ENCODE measurements at regions not wholly inside any gene's neighbourhood (a gene's known extent, or its start where the extent isn't known, plus 50 kb on each side); places are given as distances from the start of the nearest gene placed in this dataset.

DNA sequence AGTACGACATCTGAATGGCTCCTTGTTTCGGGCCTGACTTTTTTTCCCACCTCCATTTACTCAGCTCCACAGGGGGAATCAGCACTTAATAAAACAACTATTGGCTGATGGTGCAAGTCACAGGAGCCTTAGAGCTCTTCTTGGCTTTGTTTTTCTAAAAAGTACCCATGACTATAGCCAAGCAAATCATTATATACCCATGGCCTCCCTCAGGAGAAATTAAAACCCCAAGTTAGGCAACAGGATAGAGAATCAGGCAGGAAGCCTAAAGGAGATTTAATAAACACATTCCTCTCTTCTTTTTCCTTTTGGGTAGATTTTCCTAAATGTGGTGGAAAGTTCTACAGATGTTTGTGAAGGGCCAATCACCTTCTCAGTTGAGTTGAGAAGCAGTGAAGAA is 91.9 kb upstream of the RBPJ start:
- Histone ChIP-seq H3K27me3 (no peaks in the 10 kb centered on the region), H3K4me3 (no peak overlapping the region), H3K9me3 (replicated peaks in 1 of 3) (no peaks in the 10 kb centered on the region), H3K36me3 (replicated peaks in 1 of 2) (no peaks in the 10 kb centered on the region), H3K4me1 (replicated peaks in 1 of 2) (no peaks in the 10 kb centered on the region), H3K27ac (no peak overlapping the region)
- TF ChIP-seq POLR2A (IDR thresholded peaks at IDR 0.05) (no peak), CTCF (IDR thresholded peaks at IDR 0.05) (no peak)
- intact Hi-C loops (cut with DNase I): no loop called here
- DNase-seq: no peak
- 77 to 94% (median 86%) methylated on average over 2 of the region's 2 CpGs for WGBS, 4 donors

DNA sequence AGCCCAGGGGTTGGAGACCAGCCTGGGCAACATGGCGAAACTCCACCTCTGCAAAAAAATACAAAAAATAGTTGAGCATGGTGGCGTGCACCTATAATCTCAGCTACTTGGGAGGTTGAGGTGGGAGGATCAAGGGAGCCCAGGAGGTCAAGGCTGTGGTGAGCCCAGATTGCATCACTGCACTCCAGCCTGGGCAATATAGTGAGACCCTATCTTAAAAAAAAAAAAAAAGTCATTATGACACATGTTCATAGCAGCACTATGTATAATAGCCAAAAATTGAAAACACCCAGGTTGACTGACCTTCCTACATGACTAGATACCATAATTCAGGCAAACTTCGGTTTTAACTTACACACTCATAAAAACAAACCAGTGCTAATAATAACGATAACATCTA is 90.8 kb upstream of the RBPJ start:
- H3K27me3 ChIP-seq: no peaks in the 10 kb centered on the region
- H3K36me3 ChIP-seq (replicated peaks in 1 of 2): no peaks in the 10 kb centered on the region
- intact Hi-C loops (cut with DNase I): no loop called here
- no peak overlapping the region for H3K27ac ChIP-seq
- 79 to 87% (median 83%) methylated on average over 4 of the region's 4 CpGs for WGBS, 4 donors
- DNase-seq: no peak
- H3K4me3 ChIP-seq: no peak overlapping the region
- no peaks in the 10 kb centered on the region for H3K9me3 ChIP-seq (replicated peaks in 1 of 3)
- TF ChIP-seq CTCF (IDR thresholded peaks at IDR 0.05): no peak
- TF ChIP-seq POLR2A (IDR thresholded peaks at IDR 0.05): no peak
- H3K4me1 ChIP-seq (replicated peaks in 1 of 2): no peaks in the 10 kb centered on the region

- no peak overlapping the region for H3K27ac ChIP-seq
- H3K4me1 ChIP-seq (replicated peaks in 1 of 2): peaks cover 0 to 8% of the 10 kb centered on the region in 2 donors
- TF ChIP-seq CTCF (IDR thresholded peaks at IDR 0.05) (no peak), POLR2A (IDR thresholded peaks at IDR 0.05) (no peak)
- no peaks in the 10 kb centered on the region for H3K27me3 ChIP-seq
- intact Hi-C loops (cut with DNase I): no loop called here
- no peaks in the 10 kb centered on the region for H3K9me3 ChIP-seq (replicated peaks in 1 of 3)
- no peak for DNase-seq
- H3K36me3 ChIP-seq (replicated peaks in 1 of 2): no peaks in the 10 kb centered on the region
- no peak overlapping the region for H3K4me3 ChIP-seq
- WGBS, 4 donors: 70 to 76% (median 74%) methylated on average over 5 of the region's 5 CpGs
These were observed 87.5 kb upstream of the RBPJ start for GRCh38 chr4:26233350-26233749.

GRCh38 chr4:26235500-26235899 is 85.3 kb upstream of the RBPJ start:
- DNase-seq: peak in 5 of 7 donors; percentile 9 to 64 (median 26)
- H3K36me3 ChIP-seq (replicated peaks in 1 of 2): no peaks in the 10 kb centered on the region

More at GRCh38 chr4:26235500-26235899, 85.3 kb upstream of the RBPJ start:
- TF ChIP-seq POLR2A (IDR thresholded peaks at IDR 0.05): no peak
- TF ChIP-seq CTCF (IDR thresholded peaks at IDR 0.05): no peak
- Histone ChIP-seq H3K27ac (peak overlapping the region in 1 of 5 donors; percentile 17), H3K4me3 (no peak overlapping the region), H3K27me3 (no peaks in the 10 kb centered on the region), H3K9me3 (replicated peaks in 1 of 3) (no peaks in the 10 kb centered on the region), H3K4me1 (replicated peaks in 1 of 2) (peaks cover 0 to 8% of the 10 kb centered on the region in 2 donors)
- intact Hi-C loops (cut with DNase I): no loop called here
